ENCODE measurements at regions not wholly inside any gene's neighbourhood (a gene's known extent, or its start where the extent isn't known, plus 50 kb on each side); places are given as distances from the start of the nearest gene placed in this dataset.

DNA sequence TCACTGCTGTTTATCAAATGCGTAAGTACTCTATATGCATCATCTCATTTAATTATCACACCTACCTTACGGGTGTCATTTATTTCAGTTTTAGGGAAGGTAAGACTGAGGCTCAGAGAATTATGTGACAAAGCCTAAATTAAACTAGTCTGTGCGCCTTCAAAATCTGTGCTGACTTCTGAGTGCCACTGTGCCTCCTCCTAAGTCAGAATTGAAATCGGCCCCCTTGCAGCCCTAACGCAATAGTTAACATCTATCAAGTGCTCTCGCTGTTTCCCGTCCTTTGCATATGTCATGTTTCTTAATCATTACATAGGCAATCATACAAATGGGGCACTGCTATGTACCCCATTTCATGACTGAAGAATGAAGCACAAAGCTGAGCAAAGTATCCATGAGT lies 79.0 kb upstream of the PDE10A start:
- no peak for DNase-seq

DNA sequence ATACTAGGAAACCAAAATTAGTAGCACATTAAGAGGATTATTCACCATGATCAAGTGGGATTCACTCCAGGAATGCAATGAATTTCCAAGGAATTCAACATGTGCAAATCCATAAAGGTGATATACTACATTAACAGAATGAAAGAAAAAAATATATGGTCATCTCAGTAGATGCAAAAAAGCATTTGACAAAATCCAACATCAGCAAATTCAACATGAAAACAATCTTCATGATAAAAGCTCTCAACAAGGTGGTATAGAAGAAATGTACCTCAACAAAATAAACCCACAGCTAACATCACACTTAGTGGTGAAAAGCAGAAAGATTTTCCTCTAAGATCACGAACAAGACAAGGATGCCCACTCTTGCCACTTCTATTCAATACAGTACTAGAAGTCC lies 74.4 kb upstream of the PDE10A start:
- no peak for DNase-seq

GRCh38 chr6:165735065-165735464 lies 72.0 kb upstream of the PDE10A start:
- DNase-seq, result no peak

GRCh38 chr6:165733489-165733791 lies 70.4 kb upstream of the PDE10A start:
- DNase-seq, result no peak

DNA sequence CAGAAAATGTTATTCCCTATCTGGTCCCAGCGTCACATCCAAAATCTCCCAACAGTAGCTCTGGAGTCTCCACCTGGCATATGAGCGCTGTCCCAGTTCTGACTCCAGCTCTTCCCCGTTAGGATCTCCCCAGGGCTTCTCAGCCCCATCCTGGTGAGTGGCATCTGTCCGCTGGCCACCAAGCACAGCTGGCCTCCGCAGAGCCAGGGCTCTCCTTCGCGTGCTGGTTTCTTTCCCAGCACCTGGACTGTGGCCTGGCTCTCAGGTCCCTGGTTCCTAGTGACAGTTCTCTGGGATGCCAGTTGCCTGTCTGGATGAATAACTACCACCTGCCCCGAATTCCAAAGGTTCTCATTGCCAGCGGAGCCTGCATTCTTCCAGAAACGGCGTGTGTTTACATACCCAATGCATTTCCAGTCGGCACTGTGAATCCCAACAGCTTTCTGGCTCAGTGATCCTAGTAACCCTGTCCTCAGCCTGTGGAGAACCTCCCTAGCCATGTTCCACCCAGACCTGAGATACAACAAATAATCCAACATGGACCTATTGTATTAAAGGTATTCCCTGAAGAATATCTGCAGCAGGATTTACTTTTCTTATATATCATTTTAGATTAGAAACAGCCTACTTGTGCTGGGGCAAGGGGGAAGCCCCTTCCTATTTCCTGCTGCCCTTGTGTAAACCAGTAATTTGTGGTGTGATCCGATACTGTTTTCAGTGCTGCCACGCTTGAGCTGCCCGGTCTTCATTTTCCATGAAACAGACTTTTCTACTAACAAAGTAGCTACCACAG lies 69.9 kb upstream of the PDE10A start:
- no peak for DNase-seq

DNA sequence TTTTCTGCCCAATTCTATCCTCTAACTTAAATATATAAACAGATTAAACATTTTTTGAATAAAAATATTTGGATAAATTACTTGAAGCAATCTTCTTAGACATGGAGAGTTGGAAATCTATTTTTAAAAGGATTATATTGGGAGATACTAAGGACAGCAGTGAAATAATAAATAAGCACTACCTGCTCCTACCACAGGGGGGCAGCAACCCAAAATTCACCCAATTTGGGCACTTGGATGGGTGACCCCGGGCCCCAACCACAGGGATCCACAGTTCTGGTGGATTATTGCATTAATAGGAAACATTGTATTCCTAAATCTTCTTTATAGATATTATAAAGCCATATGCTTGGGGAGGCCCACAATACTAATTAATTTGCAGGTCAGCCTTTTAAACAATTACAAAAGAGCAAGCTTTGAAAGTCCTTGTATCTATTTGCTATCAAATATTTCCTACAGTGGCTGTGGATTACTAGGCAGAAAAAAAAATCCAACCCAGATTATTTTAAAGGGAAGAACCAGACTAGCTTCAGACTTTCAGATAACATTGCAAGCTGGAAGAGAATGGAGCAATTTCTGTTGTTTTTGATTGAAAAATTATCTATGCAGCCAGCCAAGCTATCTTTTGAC lies 66.4 kb upstream of the PDE10A start:
- no peak for DNase-seq

DNA sequence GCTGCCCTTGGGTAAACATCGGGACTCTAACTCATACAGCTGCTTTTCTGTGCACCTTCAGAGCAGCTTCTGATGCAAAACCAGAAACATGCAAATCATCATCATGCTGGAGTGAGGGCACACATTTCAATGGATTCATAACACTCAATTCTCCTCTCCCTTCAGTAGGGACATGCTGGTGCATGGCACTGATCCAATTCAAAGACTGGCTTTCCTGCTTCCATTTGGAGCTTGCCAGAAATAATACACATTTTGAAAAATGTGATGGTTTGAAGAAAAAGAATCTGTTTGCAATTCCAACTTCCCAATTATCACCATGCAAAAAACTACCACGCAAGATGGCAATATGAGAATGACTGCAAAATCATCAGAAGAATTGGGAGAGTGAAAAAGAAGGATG lies 65.2 kb upstream of the PDE10A start:
- no peak for DNase-seq

- no peak for DNase-seq
Observed at GRCh38 chr6:165726965-165727381, 63.9 kb upstream of the PDE10A start.

GRCh38 chr6:165726290-165726875 lies 63.3 kb upstream of the PDE10A start:
- DNase-seq, result no peak

DNA sequence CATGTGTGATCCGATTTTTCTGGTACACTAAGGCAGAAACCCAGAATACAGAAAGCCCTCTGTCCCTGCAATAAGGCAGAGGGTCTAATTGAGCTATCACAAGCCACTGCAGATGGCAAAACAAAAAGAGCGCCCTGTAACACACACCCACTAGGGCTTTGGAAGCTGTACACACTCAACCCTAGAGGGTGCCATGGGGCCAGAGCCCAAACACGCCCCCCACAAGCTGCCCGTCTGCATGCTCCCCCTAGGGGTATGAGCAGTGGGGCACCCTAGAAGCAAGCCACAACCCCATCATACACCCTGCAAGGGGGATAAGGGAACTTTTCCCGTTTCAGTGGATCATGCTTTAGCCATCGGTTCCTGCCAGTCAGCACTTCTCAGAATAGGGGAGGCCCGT lies 62.2 kb upstream of the PDE10A start:
- DNase-seq, result no peak

DNA sequence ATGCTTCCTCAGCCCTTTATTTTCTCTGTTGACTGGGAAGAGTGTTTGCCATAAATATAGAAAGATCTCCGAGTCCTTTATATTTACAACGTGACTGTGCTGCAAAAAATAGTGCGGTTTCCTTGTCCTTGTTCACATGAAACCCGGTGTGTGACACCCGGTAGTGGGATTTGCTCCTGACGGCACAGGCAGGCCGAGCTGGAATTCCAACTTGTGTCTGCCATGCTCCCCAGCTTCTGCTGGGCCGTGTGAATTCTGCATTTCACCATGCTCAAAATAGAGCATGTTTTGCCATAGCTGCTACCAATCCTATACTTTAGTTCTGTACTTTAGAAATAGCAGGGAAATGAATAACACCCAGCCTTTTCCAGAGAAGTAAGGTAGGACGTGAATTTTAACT lies 60.3 kb upstream of the PDE10A start:
- no peak for DNase-seq

DNA sequence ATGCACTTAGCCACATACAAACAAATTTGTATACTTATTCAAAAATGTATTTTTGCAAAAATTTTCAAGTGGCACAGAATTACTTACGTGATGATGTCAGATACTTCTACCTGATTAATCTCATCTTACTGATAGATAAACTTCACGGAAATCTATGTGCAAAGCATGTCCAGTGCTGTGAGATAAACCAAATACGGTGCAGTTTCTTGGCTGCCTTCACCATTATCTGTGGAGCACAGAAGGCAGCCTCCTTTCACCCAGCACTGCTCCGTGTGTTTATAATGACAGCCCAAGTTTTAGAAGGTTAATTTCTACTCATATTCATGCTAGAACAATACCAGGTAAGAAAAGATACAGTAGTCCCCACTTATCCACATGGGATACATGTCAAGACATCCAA lies 59.0 kb upstream of the PDE10A start:
- DNase-seq, result no peak

GRCh38 chr6:165721356-165721755 lies 58.3 kb upstream of the PDE10A start:
- no peak for DNase-seq

DNA sequence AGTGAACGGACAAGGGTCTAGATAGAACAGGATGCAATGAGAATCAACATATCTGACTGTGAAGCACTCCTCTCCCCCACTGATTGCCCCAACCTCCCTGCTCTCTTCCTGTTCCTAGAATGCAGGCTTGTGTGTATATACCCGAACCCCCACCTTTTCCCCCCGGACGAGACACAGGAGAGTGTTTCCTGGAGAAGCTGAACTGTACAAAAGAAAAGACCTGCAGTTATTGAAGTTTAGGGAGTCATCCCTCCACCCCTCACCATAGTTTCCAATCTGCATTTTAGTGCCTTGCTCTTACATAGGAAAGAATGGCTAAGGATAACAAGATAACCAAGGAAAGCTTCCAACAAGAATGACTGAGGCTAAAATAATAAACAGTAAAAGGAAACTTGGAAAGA lies 55.5 kb upstream of the PDE10A start:
- no peak for DNase-seq

GRCh38 chr6:165717732-165718465 lies 54.9 kb upstream of the PDE10A start:
- no peak for DNase-seq

DNA sequence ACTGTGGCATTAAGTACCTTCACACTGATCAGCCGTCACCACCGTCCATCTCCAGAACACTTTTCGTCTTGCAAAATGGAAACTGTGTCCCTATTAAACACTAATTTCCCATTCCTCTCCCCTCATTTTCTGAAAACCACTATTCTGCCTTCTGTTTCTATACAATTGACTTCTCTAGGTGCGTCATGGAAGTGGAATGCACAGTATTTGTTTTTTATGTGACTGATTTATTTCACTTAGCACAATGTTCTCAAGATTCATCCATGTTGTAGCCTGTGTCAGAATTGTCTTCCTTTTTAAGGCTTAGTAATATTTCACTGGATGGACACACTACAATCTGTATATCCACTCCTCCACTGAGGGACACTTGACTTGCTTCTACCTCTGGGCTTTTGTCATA lies 53.8 kb upstream of the PDE10A start:
- DNase-seq, result no peak

DNA sequence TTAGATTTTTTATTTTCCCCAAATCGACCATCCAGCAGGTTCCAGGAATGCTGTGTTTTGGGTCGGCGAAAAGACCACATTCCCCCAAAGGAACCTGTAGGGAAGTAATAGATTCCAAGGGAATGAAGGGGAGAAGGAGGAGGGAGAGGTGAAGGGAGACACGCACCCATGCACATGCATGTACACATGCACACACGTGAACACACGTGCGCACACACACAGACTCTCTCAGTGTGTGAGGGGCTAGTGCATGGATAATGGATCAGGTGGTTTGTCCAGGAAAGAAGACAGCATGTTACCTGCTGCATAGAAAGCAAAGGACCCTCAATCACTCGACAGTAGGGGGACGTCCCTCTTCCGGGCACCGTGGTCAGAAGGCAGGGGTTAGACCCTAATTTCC lies 52.4 kb upstream of the PDE10A start:
- no peak for DNase-seq

GRCh38 chr6:165714907-165715306 lies 51.9 kb upstream of the PDE10A start:
- no peak for DNase-seq

- no peak for DNase-seq
Observed at GRCh38 chr6:165713845-165714466, 50.9 kb upstream of the PDE10A start.
